ENCODE measurements at regions not wholly inside any gene's neighbourhood (a gene's known extent, or its start where the extent isn't known, plus 50 kb on each side); places are given as distances from the start of the nearest gene placed in this dataset.

DNA sequence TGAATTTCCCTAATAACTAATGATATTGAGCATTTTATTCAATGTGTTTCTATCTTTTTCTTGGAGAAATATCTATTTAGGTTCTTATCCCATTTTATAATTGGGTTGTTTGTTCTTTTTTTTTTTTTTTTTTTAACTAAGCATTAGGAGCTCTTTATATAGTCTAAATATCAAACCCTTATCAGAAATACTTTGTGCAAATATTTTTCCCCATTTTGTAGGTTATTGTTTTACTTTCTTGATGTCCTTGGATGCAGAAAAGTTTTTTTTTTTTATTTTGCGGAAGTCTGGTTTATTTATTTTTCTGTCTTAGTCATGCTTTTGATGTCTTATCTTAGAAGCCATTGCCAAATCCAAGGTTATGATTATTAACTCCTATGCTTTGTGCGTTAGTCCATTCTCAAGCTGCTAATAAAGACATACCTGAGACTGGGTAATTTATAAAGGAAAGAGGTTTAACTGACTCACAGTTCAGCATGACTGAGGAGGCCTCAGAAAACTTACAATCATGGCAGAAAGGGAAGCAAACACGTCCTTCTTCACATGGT is 434.3 kb upstream of the TBX3 start:
- no peak overlapping the region for H2AFZ ChIP-seq (replicated peaks)
- Mint-ChIP-seq H3K36me3 (no peaks in the 10 kb centered on the region), H3K27me3 (ENCODE audit: insufficient read depth, low read depth) (peaks cover 2% of the 10 kb centered on the region), H3K9me3 (no peaks in the 10 kb centered on the region), H3K4me3 (no peak overlapping the region), H3K4me1 (no peaks in the 10 kb centered on the region), H3K27ac (no peak overlapping the region)
- DNase-seq (ENCODE audit: low spot score), result no peak
- no peaks in the 10 kb centered on the region for H3F3A ChIP-seq (ENCODE audit: low read depth)
- no peaks in the 10 kb centered on the region for H3K9me3 ChIP-seq (ENCODE audit: low read depth)
- H3K27me3 ChIP-seq, result no peaks in the 10 kb centered on the region
- H3K27ac ChIP-seq, result no peak overlapping the region
- no peaks in the 10 kb centered on the region for H3K36me3 ChIP-seq
- no peak overlapping the region for H3K4me2 ChIP-seq
- no peak for TF ChIP-seq EZH2 (IDR thresholded peaks at IDR 0.05)
- TF ChIP-seq, protein P1, sequence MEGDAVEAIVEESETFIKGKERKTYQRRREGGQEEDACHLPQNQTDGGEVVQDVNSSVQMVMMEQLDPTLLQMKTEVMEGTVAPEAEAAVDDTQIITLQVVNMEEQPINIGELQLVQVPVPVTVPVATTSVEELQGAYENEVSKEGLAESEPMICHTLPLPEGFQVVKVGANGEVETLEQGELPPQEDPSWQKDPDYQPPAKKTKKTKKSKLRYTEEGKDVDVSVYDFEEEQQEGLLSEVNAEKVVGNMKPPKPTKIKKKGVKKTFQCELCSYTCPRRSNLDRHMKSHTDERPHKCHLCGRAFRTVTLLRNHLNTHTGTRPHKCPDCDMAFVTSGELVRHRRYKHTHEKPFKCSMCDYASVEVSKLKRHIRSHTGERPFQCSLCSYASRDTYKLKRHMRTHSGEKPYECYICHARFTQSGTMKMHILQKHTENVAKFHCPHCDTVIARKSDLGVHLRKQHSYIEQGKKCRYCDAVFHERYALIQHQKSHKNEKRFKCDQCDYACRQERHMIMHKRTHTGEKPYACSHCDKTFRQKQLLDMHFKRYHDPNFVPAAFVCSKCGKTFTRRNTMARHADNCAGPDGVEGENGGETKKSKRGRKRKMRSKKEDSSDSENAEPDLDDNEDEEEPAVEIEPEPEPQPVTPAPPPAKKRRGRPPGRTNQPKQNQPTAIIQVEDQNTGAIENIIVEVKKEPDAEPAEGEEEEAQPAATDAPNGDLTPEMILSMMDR (IDR thresholded peaks at IDR 0.05), result no peak
- no peak for TF ChIP-seq EZH2phosphoT487 (IDR thresholded peaks at IDR 0.05)
- H3K9ac ChIP-seq, result no peak overlapping the region
- H3K79me2 ChIP-seq (ENCODE audit: low read depth), result no peaks in the 10 kb centered on the region
- no peak overlapping the region for H3K4me3 ChIP-seq
- H4K20me1 ChIP-seq (ENCODE audit: low read depth), result no peaks in the 10 kb centered on the region
- H3K4me1 ChIP-seq, result no peaks in the 10 kb centered on the region

DNA sequence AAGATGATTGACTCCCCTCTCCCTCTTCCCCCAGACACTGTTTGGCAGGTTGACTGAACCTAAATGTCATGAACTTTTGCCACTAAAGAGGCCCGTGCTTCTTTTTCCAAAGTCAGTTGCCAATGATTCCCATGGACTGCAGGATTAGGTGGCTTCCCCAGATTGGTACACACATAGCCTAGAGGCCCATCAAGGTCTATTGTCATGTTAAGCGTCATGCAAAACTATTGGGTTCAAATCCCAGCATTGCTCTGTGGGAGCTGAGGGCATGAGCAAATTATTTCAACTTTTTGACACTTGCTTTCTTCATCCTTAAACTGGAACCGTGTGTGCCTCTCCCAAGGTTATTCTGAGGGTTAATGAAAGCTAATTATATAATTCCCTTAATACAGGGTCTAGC is 430.2 kb upstream of the TBX3 start:
- Mint-ChIP-seq H3K27me3 (ENCODE audit: insufficient read depth, low read depth) (peaks cover 2% of the 10 kb centered on the region), H3K36me3 (no peaks in the 10 kb centered on the region), H3K4me3 (no peak overlapping the region), H3K27ac (no peak overlapping the region), H3K4me1 (no peaks in the 10 kb centered on the region), H3K9me3 (no peaks in the 10 kb centered on the region)
- Histone ChIP-seq H3K36me3 (no peaks in the 10 kb centered on the region), H3F3A (ENCODE audit: low read depth) (no peaks in the 10 kb centered on the region), H3K9ac (no peak overlapping the region), H3K9me3 (ENCODE audit: low read depth) (no peaks in the 10 kb centered on the region), H4K20me1 (ENCODE audit: low read depth) (no peaks in the 10 kb centered on the region), H3K79me2 (ENCODE audit: low read depth) (no peaks in the 10 kb centered on the region), H3K27ac (no peak overlapping the region), H3K4me2 (no peak overlapping the region), H3K4me3 (no peak overlapping the region), H2AFZ (replicated peaks) (no peak overlapping the region), H3K4me1 (no peaks in the 10 kb centered on the region), H3K27me3 (no peaks in the 10 kb centered on the region)
- no peak for DNase-seq (ENCODE audit: low spot score)
- TF ChIP-seq EZH2phosphoT487 (IDR thresholded peaks at IDR 0.05), result no peak
- TF ChIP-seq EZH2 (IDR thresholded peaks at IDR 0.05), result no peak
- TF ChIP-seq, protein P1 (IDR thresholded peaks at IDR 0.05), result no peak

DNA sequence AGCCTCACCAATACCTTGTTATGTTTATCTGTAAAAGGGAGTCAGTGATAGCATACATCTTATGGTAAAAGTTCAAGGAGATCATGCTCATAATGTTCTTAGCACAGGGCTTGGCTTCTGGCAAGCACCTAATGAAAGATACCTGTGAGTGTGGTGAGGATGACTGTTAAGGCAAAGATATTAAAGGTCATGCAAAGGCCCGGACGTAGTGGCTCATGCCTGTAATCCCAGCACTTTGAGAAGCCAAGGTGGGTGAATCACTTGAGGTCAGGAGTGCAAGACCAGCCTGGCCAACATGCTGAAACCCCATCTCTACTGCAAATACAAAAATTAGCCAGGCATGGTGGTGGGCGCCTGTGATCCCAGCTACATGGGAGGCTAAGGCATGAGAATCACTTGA is 425.9 kb upstream of the TBX3 start:
- Mint-ChIP-seq H3K36me3 (no peaks in the 10 kb centered on the region), H3K4me3 (no peak overlapping the region), H3K27me3 (ENCODE audit: insufficient read depth, low read depth) (peaks cover 6% of the 10 kb centered on the region), H3K4me1 (no peaks in the 10 kb centered on the region), H3K9me3 (no peaks in the 10 kb centered on the region), H3K27ac (no peak overlapping the region)
- Histone ChIP-seq H3K9me3 (ENCODE audit: low read depth) (no peaks in the 10 kb centered on the region), H3K27ac (no peak overlapping the region), H3K27me3 (no peaks in the 10 kb centered on the region), H3K4me3 (no peak overlapping the region), H4K20me1 (ENCODE audit: low read depth) (no peaks in the 10 kb centered on the region), H3K4me2 (no peak overlapping the region), H3K4me1 (no peaks in the 10 kb centered on the region), H3K9ac (no peak overlapping the region), H3K79me2 (ENCODE audit: low read depth) (no peaks in the 10 kb centered on the region), H3F3A (ENCODE audit: low read depth) (no peaks in the 10 kb centered on the region), H3K36me3 (no peaks in the 10 kb centered on the region), H2AFZ (replicated peaks) (no peak overlapping the region)
- DNase-seq (ENCODE audit: low spot score), result no peak
- TF ChIP-seq EZH2phosphoT487 (IDR thresholded peaks at IDR 0.05) (no peak), EZH2 (IDR thresholded peaks at IDR 0.05) (no peak)
- TF ChIP-seq, protein P1 (IDR thresholded peaks at IDR 0.05), result no peak
